Mesodermal cell (in vitro differentiated cells): ENCODE measurements at regions not wholly inside any gene's neighbourhood (a gene's known extent, or its start where the extent isn't known, plus 50 kb on each side); places are given as distances from the start of the nearest gene placed in this dataset.

ENCODE experiments used
- H3K27ac ChIP-seq: 2 replicates; pipeline ENCODE4 v1.7.0; 2013; ENCODE audit warnings: mild to moderate bottlenecking, low read depth, low read length, moderate library complexity; ENCODE audit not compliant: severe bottlenecking
- H3K36me3 ChIP-seq: 2 replicates; pipeline ENCODE4 v1.7.1; 2013; ENCODE audit warnings: mild to moderate bottlenecking, low read length, moderate library complexity; ENCODE audit not compliant: control insufficient read depth, insufficient read depth
- H3K4me1 ChIP-seq: one replicate; pipeline ENCODE4 v1.7.1; 2013; ENCODE audit warnings: mild to moderate bottlenecking, low read length; ENCODE audit not compliant: insufficient read depth, control insufficient read depth, poor library complexity, severe bottlenecking
- H3K4me3 ChIP-seq: 2 replicates; pipeline ENCODE4 v1.7.0; 2013; ENCODE audit warnings: low read length, control low read depth, mild to moderate bottlenecking; ENCODE audit not compliant: insufficient read depth, poor library complexity, severe bottlenecking; ENCODE audit errors: extremely low read depth
- H3K9me3 ChIP-seq: 2 replicates; pipeline ENCODE4 v1.7.1; 2013; ENCODE audit warnings: mild to moderate bottlenecking, low read length, moderate library complexity; ENCODE audit not compliant: control insufficient read depth
- WGBS, 2 experiments: methylation state at CpG; one replicate each; pipeline ENCODE4 v1.1.5; 2013; ENCODE audit warnings: missing lambda C conversion rate in 2 of 2; ENCODE audit not compliant: insufficient coverage in 2 of 2; 5-methylcytosine and 5-hydroxymethylcytosine counted together

- 67% methylated on average over 1 of the region's 1 CpG; no CpG with 5 or more reads in 1 of the 2 experiments for WGBS, 2 experiments
Measured at GRCh38 chr12:29053567-29053966, 95.5 kb upstream of the FAR2 start.

GRCh38 chr12:29054858-29055663, 94.0 kb upstream of the FAR2 start:
- no peak overlapping the region for H3K27ac ChIP-seq
- H3K9me3 ChIP-seq, result no peaks in the 10 kb centered on the region
- H3K36me3 ChIP-seq, result no peaks in the 10 kb centered on the region
- no peak overlapping the region for H3K4me3 ChIP-seq
- WGBS, 2 experiments, result 62 to 90% methylated on average over 1 to 2 of the region's 3 CpGs
- H3K4me1 ChIP-seq, result no peaks in the 10 kb centered on the region

More at GRCh38 chr12:29053567-29053966, 95.5 kb upstream of the FAR2 start:
- Histone ChIP-seq H3K4me1 (no peaks in the 10 kb centered on the region), H3K36me3 (no peaks in the 10 kb centered on the region), H3K4me3 (no peak overlapping the region), H3K27ac (no peak overlapping the region), H3K9me3 (no peaks in the 10 kb centered on the region)

- Histone ChIP-seq H3K4me1 (no peaks in the 10 kb centered on the region), H3K9me3 (no peaks in the 10 kb centered on the region), H3K27ac (no peak overlapping the region), H3K36me3 (no peaks in the 10 kb centered on the region), H3K4me3 (no peak overlapping the region)
- no CpG with 5 or more reads among the region's 1 CpG for WGBS, 2 experiments
Measured at GRCh38 chr12:29066011-29066588, 83.0 kb upstream of the FAR2 start.

DNA sequence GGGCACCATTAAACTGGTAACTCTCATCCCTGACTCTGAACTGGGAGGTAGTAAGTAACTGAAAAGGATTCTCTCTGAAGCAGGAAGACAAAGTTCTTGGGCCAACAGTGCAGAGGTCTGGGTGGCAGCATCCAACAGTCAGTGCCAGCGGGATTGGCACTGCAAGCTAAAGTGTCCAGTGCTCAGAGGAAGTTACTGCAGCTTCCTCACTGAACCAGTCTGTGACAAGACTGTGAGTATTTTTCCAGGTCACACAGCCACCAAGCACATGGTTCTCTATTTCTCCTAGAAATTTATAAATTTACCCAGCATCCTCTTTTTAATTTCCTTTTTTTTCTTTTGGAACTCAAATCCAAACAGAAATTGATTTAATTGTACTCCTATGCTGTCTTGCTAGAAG, 81.6 kb upstream of the FAR2 start:
- Histone ChIP-seq H3K36me3 (no peaks in the 10 kb centered on the region), H3K4me1 (no peaks in the 10 kb centered on the region), H3K4me3 (no peak overlapping the region), H3K27ac (no peak overlapping the region), H3K9me3 (no peaks in the 10 kb centered on the region)
- 88 to 100% methylated on average over 1 of the region's 1 CpG for WGBS, 2 experiments

GRCh38 chr12:29070309-29070708, 78.8 kb upstream of the FAR2 start:
- Histone ChIP-seq H3K4me3 (no peak overlapping the region), H3K27ac (no peak overlapping the region), H3K9me3 (no peaks in the 10 kb centered on the region), H3K36me3 (no peaks in the 10 kb centered on the region), H3K4me1 (no peaks in the 10 kb centered on the region)
- no CpG with 5 or more reads among the region's 1 CpG for WGBS, 2 experiments

DNA sequence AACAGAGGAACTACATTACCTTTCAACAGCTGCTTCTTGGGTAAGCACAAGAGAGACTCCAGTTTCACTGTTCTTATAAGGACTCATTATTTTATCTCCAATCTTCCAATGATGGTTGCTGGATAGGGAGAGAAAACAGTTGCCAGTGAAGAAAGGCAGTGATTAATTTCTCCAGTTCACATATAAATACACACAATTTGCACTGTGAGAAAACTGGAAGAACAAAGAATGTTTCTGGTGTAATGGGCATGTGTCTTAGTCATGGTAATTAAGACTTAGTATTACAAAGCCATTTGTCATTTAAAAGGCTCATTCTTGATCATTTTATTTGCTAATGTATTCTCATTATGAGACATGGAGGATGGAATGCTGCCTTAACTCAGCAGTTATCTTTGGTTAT, 78.0 kb upstream of the FAR2 start:
- Histone ChIP-seq H3K4me1 (no peaks in the 10 kb centered on the region), H3K27ac (no peak overlapping the region), H3K9me3 (no peaks in the 10 kb centered on the region), H3K4me3 (no peak overlapping the region), H3K36me3 (no peaks in the 10 kb centered on the region)

GRCh38 chr12:29072631-29073030, 76.4 kb upstream of the FAR2 start:
- WGBS, 2 experiments, result 67 to 100% methylated on average over 1 of the region's 1 CpG
- Histone ChIP-seq H3K4me3 (no peak overlapping the region), H3K9me3 (no peaks in the 10 kb centered on the region), H3K4me1 (no peaks in the 10 kb centered on the region), H3K36me3 (no peaks in the 10 kb centered on the region), H3K27ac (no peak overlapping the region)

GRCh38 chr12:29073631-29074239, 75.3 kb upstream of the FAR2 start:
- Histone ChIP-seq H3K27ac (no peak overlapping the region), H3K9me3 (no peaks in the 10 kb centered on the region), H3K4me3 (no peak overlapping the region), H3K36me3 (no peaks in the 10 kb centered on the region), H3K4me1 (no peaks in the 10 kb centered on the region)
- WGBS, 2 experiments, result no CpG with 5 or more reads among the region's 3 CpGs

- no peak overlapping the region for H3K27ac ChIP-seq
- H3K4me1 ChIP-seq, result no peaks in the 10 kb centered on the region
- no peak overlapping the region for H3K4me3 ChIP-seq
- no peaks in the 10 kb centered on the region for H3K36me3 ChIP-seq
- H3K9me3 ChIP-seq, result no peaks in the 10 kb centered on the region
Measured at GRCh38 chr12:29081101-29081500, 68.0 kb upstream of the FAR2 start.

- H3K36me3 ChIP-seq, result no peaks in the 10 kb centered on the region
- no peak overlapping the region for H3K27ac ChIP-seq
- no peaks in the 10 kb centered on the region for H3K9me3 ChIP-seq
- WGBS, 2 experiments, result 75 to 96% methylated on average over 1 to 3 of the region's 4 CpGs
- no peaks in the 10 kb centered on the region for H3K4me1 ChIP-seq
- no peak overlapping the region for H3K4me3 ChIP-seq
Measured at GRCh38 chr12:29082522-29082921, 66.6 kb upstream of the FAR2 start.
